Gastrocnemius medialis (tissue), 4 donors: ENCODE measurements at regions not wholly inside any gene's neighbourhood (a gene's known extent, or its start where the extent isn't known, plus 50 kb on each side); places are given as distances from the start of the nearest gene placed in this dataset.

Source experiments
- ATAC-seq, 2 donors: fragments of 150-250 bp; one replicate each; pipeline ENCODE4 v1.9.1; 2016
- DNase-seq, 2 donors: peaks; one replicate each; pipeline ENCODE4 v3.0.0-alpha.2; 2019
- H3K27ac ChIP-seq, 4 donors: fragments of 200-600 bp; sonication (generic); 1 replicate in 1 of 4; 2 replicates in 3 of 4; pipeline ENCODE4 v1.5.1; 2016 to 2018; ENCODE audit warnings: mild to moderate bottlenecking in 2 of 4, moderate library complexity in 1 of 4
- H3K27me3 ChIP-seq, 3 donors: fragments of 200-600 bp; sonication (generic) in 2 of 3; 1 replicate in 1 of 3; 2 replicates in 2 of 3; pipeline versions ENCODE4 v1.5.1 to v1.6.0; 2016 to 2019; ENCODE audit warnings: mild to moderate bottlenecking in 1 of 3, moderate library complexity in 1 of 3
- H3K36me3 ChIP-seq, 2 donors: fragments of 200-600 bp; sonication (generic) in 1 of 2; one replicate each; pipeline ENCODE4 v1.5.1; 2017 to 2018
- H3K4me1 ChIP-seq, 2 donors: fragments of 200-600 bp; sonication (generic) in 1 of 2; one replicate each; pipeline ENCODE4 v1.5.1; 2016 to 2017; ENCODE audit warnings: mild to moderate bottlenecking in 2 of 2
- H3K4me3 ChIP-seq, 4 donors: fragments of 200-600 bp; sonication (generic) in 3 of 4; 1 replicate in 1 of 4; 2 replicates in 3 of 4; pipeline ENCODE4 v1.5.1; 2016 to 2019; ENCODE audit warnings: mild to moderate bottlenecking in 2 of 4
- H3K9me3 ChIP-seq, 3 donors: fragments of 200-600 bp; sonication (generic) in 2 of 3; 1 replicate in 1 of 3; 2 replicates in 2 of 3; pipeline ENCODE4 v1.5.1; 2016 to 2019
- POLR2A ChIP-seq, 2 donors: fragments of 450-650 bp; IDR thresholded peaks; one replicate each; pipeline ENCODE4 v1.6.1; 2017; ENCODE audit warnings: antibody characterized with exemption in 2 of 2, mild to moderate bottlenecking in 2 of 2, moderate library complexity in 2 of 2
- in situ Hi-C, 4 donors: fragments of 200-750 bp; cut with MboI; loops; one replicate each; pipeline versions ENCODE4 v1.15.0 to v1.8.0; 2017; ENCODE audit warnings: low sequenced_read_pairs in 4 of 4
- intact Hi-C: fragments of 100-400 bp; cut with DNase I; formaldehyde crosslinking; loops from one replicate; pipeline ENCODE4 v1.15.1; 2023; ENCODE audit warnings: low total_unique reads
- TF ChIP-seq, protein P1 (sequence below), 5 experiments: fragments of 450-650 bp in 3 of 5; fragments of 200-600 bp in 2 of 5; sonication (generic) in 2 of 5; IDR thresholded peaks in 4 of 5; conservative IDR thresholded peaks in 1 of 5; 1 replicate in 4 of 5; 2 replicates in 1 of 5; pipeline ENCODE4 v1.5.1; 2016 to 2019; ENCODE audit warnings: antibody characterized with exemption in 5 of 5, mild to moderate bottlenecking in 3 of 5, moderate library complexity in 3 of 5

DNA sequence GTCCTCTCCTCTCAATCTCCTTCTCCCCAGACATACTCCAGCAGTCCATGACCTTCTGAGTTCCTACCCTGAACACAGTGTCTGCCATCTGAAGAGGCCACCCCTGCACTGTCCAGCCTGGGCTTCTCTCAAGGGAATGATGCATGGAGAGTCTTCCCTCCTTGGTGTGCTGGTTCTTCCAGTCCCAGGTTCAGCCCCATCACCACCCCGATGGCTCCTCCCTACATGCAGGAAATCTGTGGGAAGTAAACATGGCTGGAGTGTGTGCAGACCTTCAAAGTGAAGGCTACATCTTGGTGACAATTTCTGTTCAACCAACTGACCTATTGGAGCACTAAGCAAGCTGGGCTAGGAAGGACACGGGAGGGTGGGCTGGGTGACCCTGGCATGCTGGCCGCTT is 121.0 kb upstream of the JAG1 start:
- in situ Hi-C loops (no loop called here), intact Hi-C loops (no loop called here)
- H3K4me3 ChIP-seq = no peak overlapping the region
- ATAC-seq = no peak
- DNase-seq = no peak
- H3K27ac ChIP-seq = no peak overlapping the region
- no peaks in the 10 kb centered on the region for H3K9me3 ChIP-seq
- no peak for TF ChIP-seq POLR2A (IDR thresholded peaks at IDR 0.05)
- TF ChIP-seq, protein P1, sequence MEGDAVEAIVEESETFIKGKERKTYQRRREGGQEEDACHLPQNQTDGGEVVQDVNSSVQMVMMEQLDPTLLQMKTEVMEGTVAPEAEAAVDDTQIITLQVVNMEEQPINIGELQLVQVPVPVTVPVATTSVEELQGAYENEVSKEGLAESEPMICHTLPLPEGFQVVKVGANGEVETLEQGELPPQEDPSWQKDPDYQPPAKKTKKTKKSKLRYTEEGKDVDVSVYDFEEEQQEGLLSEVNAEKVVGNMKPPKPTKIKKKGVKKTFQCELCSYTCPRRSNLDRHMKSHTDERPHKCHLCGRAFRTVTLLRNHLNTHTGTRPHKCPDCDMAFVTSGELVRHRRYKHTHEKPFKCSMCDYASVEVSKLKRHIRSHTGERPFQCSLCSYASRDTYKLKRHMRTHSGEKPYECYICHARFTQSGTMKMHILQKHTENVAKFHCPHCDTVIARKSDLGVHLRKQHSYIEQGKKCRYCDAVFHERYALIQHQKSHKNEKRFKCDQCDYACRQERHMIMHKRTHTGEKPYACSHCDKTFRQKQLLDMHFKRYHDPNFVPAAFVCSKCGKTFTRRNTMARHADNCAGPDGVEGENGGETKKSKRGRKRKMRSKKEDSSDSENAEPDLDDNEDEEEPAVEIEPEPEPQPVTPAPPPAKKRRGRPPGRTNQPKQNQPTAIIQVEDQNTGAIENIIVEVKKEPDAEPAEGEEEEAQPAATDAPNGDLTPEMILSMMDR (IDR thresholded peaks at IDR 0.05 in 4 of 5, conservative IDR thresholded peaks at IDR 0.05 in 1 of 5) = no peak
- H3K4me1 ChIP-seq = no peaks in the 10 kb centered on the region
- no peaks in the 10 kb centered on the region for H3K36me3 ChIP-seq
- H3K27me3 ChIP-seq = no peaks in the 10 kb centered on the region

DNA sequence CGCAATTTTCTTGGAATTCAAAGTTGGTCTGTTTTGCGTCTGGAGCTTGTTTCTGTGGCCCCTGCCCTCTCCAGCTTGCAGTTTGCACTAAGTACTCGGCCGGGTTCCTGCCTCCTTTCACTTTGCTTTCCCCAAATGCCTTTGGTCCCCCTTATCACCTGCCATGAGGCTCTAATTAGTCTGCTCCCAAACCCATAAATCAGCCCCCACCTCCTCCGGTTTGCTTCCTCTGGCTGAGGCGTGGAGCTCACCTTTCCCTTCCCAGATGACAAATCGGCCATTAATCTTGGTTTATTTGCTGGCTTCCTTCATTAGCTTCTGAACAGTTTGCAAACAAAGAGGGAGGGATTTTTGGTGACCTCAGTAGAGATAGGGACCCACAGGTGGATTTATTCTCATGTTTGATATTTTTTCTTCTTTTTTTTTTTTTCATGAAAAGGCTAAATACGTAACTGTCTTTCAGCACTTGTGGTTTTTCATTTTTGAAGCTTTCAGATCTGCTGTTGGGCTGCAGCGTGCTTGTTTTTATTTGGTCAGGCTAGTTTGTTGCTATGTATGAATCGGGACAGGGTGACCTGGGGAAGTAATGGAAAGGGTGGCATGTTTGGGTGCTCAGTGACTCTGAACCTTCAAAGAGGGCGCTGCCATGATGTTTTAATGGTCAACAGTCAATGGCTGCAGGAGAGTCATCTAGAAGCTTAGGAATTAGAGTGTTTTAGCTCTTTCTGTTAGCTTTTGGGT is 121.7 kb upstream of the JAG1 start:
- intact Hi-C loops = no loop called here
- in situ Hi-C loops = no loop called here
- no peak for ATAC-seq

GRCh38 chr20:10798811-10799210 is 125.0 kb upstream of the JAG1 start:
- in situ Hi-C loops = no loop called here
- intact Hi-C loops = no loop called here

More for the DNA sequence above, 121.7 kb upstream of the JAG1 start:
- Histone ChIP-seq H3K4me1 (no peaks in the 10 kb centered on the region), H3K4me3 (no peak overlapping the region), H3K27ac (no peak overlapping the region), H3K36me3 (no peaks in the 10 kb centered on the region), H3K27me3 (no peaks in the 10 kb centered on the region), H3K9me3 (no peaks in the 10 kb centered on the region)
- DNase-seq = no peak
- no peak for TF ChIP-seq POLR2A (IDR thresholded peaks at IDR 0.05)
- TF ChIP-seq, protein P1 (IDR thresholded peaks at IDR 0.05 in 4 of 5, conservative IDR thresholded peaks at IDR 0.05 in 1 of 5) = no peak

GRCh38 chr20:10799735-10800134 is 125.9 kb upstream of the JAG1 start:
- Histone ChIP-seq H3K9me3 (no peaks in the 10 kb centered on the region), H3K27me3 (no peaks in the 10 kb centered on the region), H3K4me3 (no peak overlapping the region), H3K36me3 (no peaks in the 10 kb centered on the region), H3K27ac (no peak overlapping the region), H3K4me1 (no peaks in the 10 kb centered on the region)
- TF ChIP-seq, protein P1 (IDR thresholded peaks at IDR 0.05 in 4 of 5, conservative IDR thresholded peaks at IDR 0.05 in 1 of 5) = no peak
- no peak for TF ChIP-seq POLR2A (IDR thresholded peaks at IDR 0.05)
- intact Hi-C loops = no loop called here
- in situ Hi-C loops = no loop called here
- ATAC-seq = no peak
- DNase-seq = no peak

More at GRCh38 chr20:10798811-10799210, 125.0 kb upstream of the JAG1 start:
- Histone ChIP-seq H3K4me1 (no peaks in the 10 kb centered on the region), H3K4me3 (no peak overlapping the region), H3K27me3 (no peaks in the 10 kb centered on the region), H3K27ac (no peak overlapping the region), H3K36me3 (no peaks in the 10 kb centered on the region), H3K9me3 (no peaks in the 10 kb centered on the region)
- ATAC-seq = no peak
- no peak for DNase-seq
- no peak for TF ChIP-seq POLR2A (IDR thresholded peaks at IDR 0.05)
- TF ChIP-seq, protein P1 (IDR thresholded peaks at IDR 0.05 in 4 of 5, conservative IDR thresholded peaks at IDR 0.05 in 1 of 5) = no peak

GRCh38 chr20:10800288-10800687 is 126.5 kb upstream of the JAG1 start:
- H3K9me3 ChIP-seq = no peaks in the 10 kb centered on the region
- H3K4me1 ChIP-seq = peaks cover 0 to under 1% of the 10 kb centered on the region in 2 donors
- no peak for ATAC-seq
- TF ChIP-seq POLR2A (IDR thresholded peaks at IDR 0.05) = no peak
- TF ChIP-seq, protein P1 (IDR thresholded peaks at IDR 0.05 in 4 of 5, conservative IDR thresholded peaks at IDR 0.05 in 1 of 5) = no peak
- no peaks in the 10 kb centered on the region for H3K27me3 ChIP-seq
- no peak for DNase-seq
- intact Hi-C loops = no loop called here
- no peak overlapping the region for H3K27ac ChIP-seq
- in situ Hi-C loops = no loop called here
- H3K36me3 ChIP-seq = no peaks in the 10 kb centered on the region
- no peak overlapping the region for H3K4me3 ChIP-seq
